Keratinocyte (primary cell): ENCODE measurements at regions not wholly inside any gene's neighbourhood (a gene's known extent, or its start where the extent isn't known, plus 50 kb on each side); places are given as distances from the start of the nearest gene placed in this dataset.
"Not testable (repeated sequence)": the region's sequence is repeated elsewhere in the genome, so short reads cannot be mapped to it uniquely, and the experiment has no call there.

Experiments
- EZH2 ChIP-seq: IDR thresholded peaks from one replicate; pipeline ENCODE4 v1.6.1; 2012; ENCODE audit warnings: inconsistent platforms, mild to moderate bottlenecking, low read length, moderate library complexity
- TF ChIP-seq, protein P1 (sequence below), 3 experiments: IDR thresholded peaks in 1 of 3; conservative IDR thresholded peaks in 1 of 3; optimal IDR thresholded peaks in 1 of 3; 2 replicates in 2 of 3; 3 replicates in 1 of 3; pipeline versions ENCODE3 to v1.5.1; 2011; ENCODE audit warnings: low read length in 3 of 3, mild to moderate bottlenecking in 3 of 3, moderate library complexity in 2 of 3, control low read depth in 1 of 3, inconsistent platforms in 1 of 3; ENCODE audit not compliant: insufficient read depth in 2 of 3; ENCODE audit errors: extremely low read depth in 1 of 3

DNA sequence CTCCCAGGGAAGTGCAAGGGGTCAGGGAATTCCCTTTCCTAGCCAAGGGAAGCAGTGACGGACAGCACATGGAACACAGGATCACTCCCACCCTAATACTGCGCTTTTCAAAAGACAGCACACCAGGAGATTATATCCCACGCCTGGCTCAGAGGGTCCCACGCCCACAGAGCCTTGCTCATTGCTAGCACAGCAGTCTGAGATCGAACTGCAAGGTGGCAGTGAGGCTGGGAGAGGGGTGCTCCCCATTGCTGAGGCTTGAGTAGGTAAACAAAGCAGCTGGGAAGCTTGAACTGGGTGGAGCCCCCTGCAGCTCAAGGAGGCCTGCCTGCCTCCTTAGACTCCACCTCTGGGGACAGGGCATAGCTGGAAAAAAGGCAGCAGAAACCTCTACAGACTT is 149.2 kb downstream of the MACC1 start:
- TF ChIP-seq, protein P1, sequence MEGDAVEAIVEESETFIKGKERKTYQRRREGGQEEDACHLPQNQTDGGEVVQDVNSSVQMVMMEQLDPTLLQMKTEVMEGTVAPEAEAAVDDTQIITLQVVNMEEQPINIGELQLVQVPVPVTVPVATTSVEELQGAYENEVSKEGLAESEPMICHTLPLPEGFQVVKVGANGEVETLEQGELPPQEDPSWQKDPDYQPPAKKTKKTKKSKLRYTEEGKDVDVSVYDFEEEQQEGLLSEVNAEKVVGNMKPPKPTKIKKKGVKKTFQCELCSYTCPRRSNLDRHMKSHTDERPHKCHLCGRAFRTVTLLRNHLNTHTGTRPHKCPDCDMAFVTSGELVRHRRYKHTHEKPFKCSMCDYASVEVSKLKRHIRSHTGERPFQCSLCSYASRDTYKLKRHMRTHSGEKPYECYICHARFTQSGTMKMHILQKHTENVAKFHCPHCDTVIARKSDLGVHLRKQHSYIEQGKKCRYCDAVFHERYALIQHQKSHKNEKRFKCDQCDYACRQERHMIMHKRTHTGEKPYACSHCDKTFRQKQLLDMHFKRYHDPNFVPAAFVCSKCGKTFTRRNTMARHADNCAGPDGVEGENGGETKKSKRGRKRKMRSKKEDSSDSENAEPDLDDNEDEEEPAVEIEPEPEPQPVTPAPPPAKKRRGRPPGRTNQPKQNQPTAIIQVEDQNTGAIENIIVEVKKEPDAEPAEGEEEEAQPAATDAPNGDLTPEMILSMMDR (optimal IDR thresholded peaks at IDR 0.05 in 1 of 3, IDR thresholded peaks at IDR 0.05 in 1 of 3, conservative IDR thresholded peaks at IDR 0.05 in 1 of 3; ENCODE audit: extremely low read depth in 1 of 3, insufficient read depth in 2 of 3, low read length in 3 of 3) = not testable (repeated sequence)
- TF ChIP-seq EZH2 = not testable (repeated sequence)
